Right lobe of liver (tissue), 4 donors: ENCODE measurements at regions not wholly inside any gene's neighbourhood (a gene's known extent, or its start where the extent isn't known, plus 50 kb on each side); places are given as distances from the start of the nearest gene placed in this dataset.

Source experiments
- CTCF ChIP-seq, 4 donors: fragments of 200-600 bp in 3 of 4; fragments of 450-650 bp in 1 of 4; IDR thresholded peaks; one replicate each; pipeline versions ENCODE4 v1.5.1 to v1.8.0; 2016 to 2022; ENCODE audit warnings: antibody characterized with exemption in 4 of 4, mild to moderate bottlenecking in 2 of 4
- POLR2A ChIP-seq: fragments of 450-650 bp; IDR thresholded peaks from one replicate; pipeline ENCODE4 v1.6.1; 2017; ENCODE audit warnings: antibody characterized with exemption, mild to moderate bottlenecking
- donor health status: DM: no; HTN: no; CAD: no.
- donor health status: DM: no; HTN: no; CAD: no.
- donor health status: DM: no; HTN: yes; CAD: no.

DNA sequence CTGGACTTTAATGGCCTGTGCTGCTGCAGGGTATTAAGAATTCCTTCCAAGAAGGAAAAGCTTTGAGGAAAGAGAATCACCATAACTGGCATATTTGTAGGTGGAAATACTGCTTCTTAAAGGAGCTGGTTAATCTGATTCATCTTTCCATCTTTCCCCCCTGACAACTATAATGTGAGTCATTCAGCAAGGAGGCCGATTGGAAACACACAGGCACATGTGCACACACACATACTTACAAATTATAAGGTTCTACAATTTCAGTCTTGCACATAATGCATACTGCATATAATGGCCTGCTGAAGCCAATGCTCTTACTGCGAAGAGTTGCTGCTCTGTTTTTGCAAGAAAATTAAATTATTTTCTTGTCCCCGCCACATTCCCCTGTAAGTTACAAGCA is 78.8 kb upstream of the TPP2 start:
- no peak for TF ChIP-seq CTCF (IDR thresholded peaks at IDR 0.05)
- TF ChIP-seq POLR2A = no peak
